ENCODE measurements at regions not wholly inside any gene's neighbourhood (a gene's known extent, or its start where the extent isn't known, plus 50 kb on each side); places are given as distances from the start of the nearest gene placed in this dataset.

GRCh38 chr12:60535363-60535762, 939.5 kb downstream of the SLC16A7 start:
- H3K4me3 ChIP-seq = no peak overlapping the region
- Mint-ChIP-seq H3K27ac (no peak overlapping the region), H3K4me3 (no peak overlapping the region), H3K27me3 (ENCODE audit: insufficient read depth, low read depth) (peaks cover 2% of the 10 kb centered on the region), H3K36me3 (no peaks in the 10 kb centered on the region), H3K4me1 (peaks cover 8% of the 10 kb centered on the region), H3K9me3 (no peaks in the 10 kb centered on the region)
- H3K4me2 ChIP-seq = no peak overlapping the region
- H3K36me3 ChIP-seq = no peaks in the 10 kb centered on the region
- no peaks in the 10 kb centered on the region for H3F3A ChIP-seq (ENCODE audit: low read depth)
- H3K27me3 ChIP-seq = no peaks in the 10 kb centered on the region
- H2AFZ ChIP-seq (replicated peaks) = no peak overlapping the region
- no peak for DNase-seq (ENCODE audit: low spot score)
- no peaks in the 10 kb centered on the region for H3K79me2 ChIP-seq (ENCODE audit: low read depth)
- no peaks in the 10 kb centered on the region for H3K4me1 ChIP-seq
- TF ChIP-seq EZH2phosphoT487 (IDR thresholded peaks at IDR 0.05) (no peak), EZH2 (IDR thresholded peaks at IDR 0.05) (no peak), CTCF (IDR thresholded peaks at IDR 0.05) (no peak)
- H3K27ac ChIP-seq = no peak overlapping the region
- H3K9me3 ChIP-seq (ENCODE audit: low read depth) = no peaks in the 10 kb centered on the region
- H3K9ac ChIP-seq = no peak overlapping the region
- H4K20me1 ChIP-seq (ENCODE audit: low read depth) = no peaks in the 10 kb centered on the region

- H3K4me1 ChIP-seq = no peaks in the 10 kb centered on the region
- no peaks in the 10 kb centered on the region for H3K9me3 Mint-ChIP-seq
- H3K4me3 ChIP-seq = no peak overlapping the region
- H3K27me3 Mint-ChIP-seq (ENCODE audit: insufficient read depth, low read depth) = peaks cover 2% of the 10 kb centered on the region
- no peak for DNase-seq (ENCODE audit: low spot score)
- H3K9me3 ChIP-seq (ENCODE audit: low read depth) = no peaks in the 10 kb centered on the region
- H3K9ac ChIP-seq = no peak overlapping the region
- no peak overlapping the region for H3K27ac Mint-ChIP-seq
- H3F3A ChIP-seq (ENCODE audit: low read depth) = no peaks in the 10 kb centered on the region
- no peak overlapping the region for H3K4me3 Mint-ChIP-seq
- H3K36me3 ChIP-seq = no peaks in the 10 kb centered on the region
- H3K79me2 ChIP-seq (ENCODE audit: low read depth) = no peaks in the 10 kb centered on the region
- H3K27ac ChIP-seq = no peak overlapping the region
- no peaks in the 10 kb centered on the region for H3K36me3 Mint-ChIP-seq
- H2AFZ ChIP-seq (replicated peaks) = peak overlapping the region; percentile 6
- TF ChIP-seq EZH2 (IDR thresholded peaks at IDR 0.05) (no peak), EZH2phosphoT487 (IDR thresholded peaks at IDR 0.05) (no peak), CTCF (IDR thresholded peaks at IDR 0.05) (no peak)
- peaks cover 8% of the 10 kb centered on the region for H3K4me1 Mint-ChIP-seq
- H4K20me1 ChIP-seq (ENCODE audit: low read depth) = no peaks in the 10 kb centered on the region
- H3K27me3 ChIP-seq = no peaks in the 10 kb centered on the region
- no peak overlapping the region for H3K4me2 ChIP-seq
Observed at GRCh38 chr12:60539592-60539991, 943.8 kb downstream of the SLC16A7 start.

GRCh38 chr12:60568914-60569313, 973.1 kb downstream of the SLC16A7 start:
- Histone ChIP-seq H3K27ac (no peak overlapping the region), H3F3A (ENCODE audit: low read depth) (no peaks in the 10 kb centered on the region), H3K9me3 (ENCODE audit: low read depth) (no peaks in the 10 kb centered on the region), H3K79me2 (ENCODE audit: low read depth) (no peaks in the 10 kb centered on the region), H3K4me1 (no peaks in the 10 kb centered on the region), H3K27me3 (no peaks in the 10 kb centered on the region), H3K4me3 (no peak overlapping the region), H3K9ac (no peak overlapping the region), H2AFZ (replicated peaks) (no peak overlapping the region), H3K36me3 (no peaks in the 10 kb centered on the region), H3K4me2 (no peak overlapping the region), H4K20me1 (ENCODE audit: low read depth) (no peaks in the 10 kb centered on the region)
- Mint-ChIP-seq H3K27me3 (ENCODE audit: insufficient read depth, low read depth) (peaks cover 2% of the 10 kb centered on the region), H3K9me3 (no peaks in the 10 kb centered on the region), H3K4me3 (no peak overlapping the region), H3K36me3 (no peaks in the 10 kb centered on the region), H3K27ac (no peak overlapping the region), H3K4me1 (no peaks in the 10 kb centered on the region)
- DNase-seq (ENCODE audit: low spot score) = no peak
- TF ChIP-seq EZH2phosphoT487 (IDR thresholded peaks at IDR 0.05) (no peak), CTCF (IDR thresholded peaks at IDR 0.05) (no peak), EZH2 (IDR thresholded peaks at IDR 0.05) (no peak)
